Type B pancreatic cell (in vitro differentiated cells): ENCODE measurements at regions not wholly inside any gene's neighbourhood (a gene's known extent, or its start where the extent isn't known, plus 50 kb on each side); places are given as distances from the start of the nearest gene placed in this dataset.

Experiments
- DNase-seq: peaks from one replicate; pipeline ENCODE4 v3.0.0; 2021; ENCODE audit warnings: mixed read lengths; ENCODE audit not compliant: unreplicated experiment; ENCODE audit errors: extremely low spot score
- H3K27ac Mint-ChIP-seq: 2 replicates; pipeline ENCODE4 v1.8.0; 2021; ENCODE audit warnings: mild to moderate bottlenecking, mixed read lengths
- H3K27me3 Mint-ChIP-seq: 2 replicates; pipeline ENCODE4 v1.8.0; 2021; ENCODE audit warnings: mixed read lengths
- H3K36me3 Mint-ChIP-seq: 2 replicates; pipeline ENCODE4 v1.8.0; 2021; ENCODE audit warnings: mixed read lengths
- H3K4me1 Mint-ChIP-seq: one replicate; pipeline ENCODE4 v1.8.0; 2021; ENCODE audit warnings: mixed read lengths; ENCODE audit not compliant: unreplicated experiment
- H3K4me3 Mint-ChIP-seq: 2 replicates; pipeline ENCODE4 v1.8.0; 2021; ENCODE audit warnings: mild to moderate bottlenecking, mixed read lengths
- H3K9me3 Mint-ChIP-seq: 2 replicates; pipeline ENCODE4 v1.8.0; 2021; ENCODE audit warnings: mixed read lengths
- CTCF ChIP-seq: fragments of 200-600 bp; sonication (generic); conservative IDR thresholded peaks from 2 replicates; pipeline ENCODE4 v1.5.0; 2021; ENCODE audit warnings: antibody characterized with exemption, mild to moderate bottlenecking

DNA sequence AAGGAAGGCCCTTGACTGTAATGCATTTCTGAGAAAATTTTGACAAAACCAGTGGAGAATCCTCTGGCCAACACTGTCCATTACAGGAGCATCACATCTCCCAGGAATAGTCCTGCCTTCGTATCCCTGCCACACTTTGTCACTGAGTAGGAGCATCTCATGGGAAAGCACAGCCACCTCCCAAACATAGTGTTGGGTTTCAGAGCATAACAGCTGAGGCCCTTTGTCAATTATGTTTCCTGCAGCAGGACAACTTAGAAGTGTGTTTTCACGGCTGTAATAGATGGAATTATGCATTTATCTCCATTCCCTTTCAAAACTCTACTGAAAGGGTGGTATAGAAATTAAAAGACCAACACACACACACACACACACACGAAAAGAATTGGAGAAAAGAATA is 91.1 kb upstream of the SMAD1 start:
- no peak for DNase-seq
- Mint-ChIP-seq H3K27me3 (no peaks in the 10 kb centered on the region), H3K9me3 (peaks cover 6% of the 10 kb centered on the region), H3K36me3 (no peaks in the 10 kb centered on the region), H3K27ac (no peak overlapping the region), H3K4me1 (no peaks in the 10 kb centered on the region), H3K4me3 (no peak overlapping the region)
- TF ChIP-seq CTCF, result no peak

DNA sequence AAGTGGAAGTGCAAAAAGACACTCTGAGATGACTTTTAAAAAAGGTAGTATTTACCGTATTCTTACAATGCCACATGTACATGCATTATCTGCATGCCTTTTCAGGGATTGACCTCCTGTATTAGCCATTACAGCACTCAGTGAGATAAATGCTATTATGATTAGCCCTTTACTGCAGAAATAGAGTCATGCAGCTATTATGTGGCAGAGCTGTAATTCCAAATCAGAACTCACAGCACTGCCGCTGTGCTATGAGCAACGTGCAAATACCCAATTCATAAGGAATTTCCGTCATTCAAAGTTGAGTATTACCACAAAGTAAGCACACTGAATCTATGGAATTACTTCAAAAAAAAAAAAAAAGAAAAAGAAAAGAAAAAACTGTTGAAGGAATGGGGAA is 92.1 kb upstream of the SMAD1 start:
- H3K36me3 Mint-ChIP-seq, result no peaks in the 10 kb centered on the region
- H3K9me3 Mint-ChIP-seq, result peaks cover 6% of the 10 kb centered on the region
- H3K27me3 Mint-ChIP-seq, result no peaks in the 10 kb centered on the region
- no peak overlapping the region for H3K4me3 Mint-ChIP-seq
- TF ChIP-seq CTCF, result no peak
- H3K27ac Mint-ChIP-seq, result no peak overlapping the region
- DNase-seq, result no peak
- no peaks in the 10 kb centered on the region for H3K4me1 Mint-ChIP-seq

GRCh38 chr4:145388043-145388442 is 93.6 kb upstream of the SMAD1 start:
- Mint-ChIP-seq H3K27ac (no peak overlapping the region), H3K36me3 (no peaks in the 10 kb centered on the region), H3K4me3 (no peak overlapping the region), H3K27me3 (no peaks in the 10 kb centered on the region), H3K9me3 (peaks cover 6% of the 10 kb centered on the region), H3K4me1 (no peaks in the 10 kb centered on the region)
- DNase-seq, result no peak
- no peak for TF ChIP-seq CTCF

GRCh38 chr4:145387079-145387478 is 94.6 kb upstream of the SMAD1 start:
- Mint-ChIP-seq H3K27me3 (no peaks in the 10 kb centered on the region), H3K4me3 (no peak overlapping the region), H3K36me3 (no peaks in the 10 kb centered on the region), H3K27ac (no peak overlapping the region), H3K4me1 (no peaks in the 10 kb centered on the region), H3K9me3 (peaks cover 6% of the 10 kb centered on the region)
- no peak for TF ChIP-seq CTCF
- DNase-seq, result no peak

GRCh38 chr4:145381163-145381562 is 100.5 kb upstream of the SMAD1 start:
- no peaks in the 10 kb centered on the region for H3K9me3 Mint-ChIP-seq
- no peaks in the 10 kb centered on the region for H3K4me1 Mint-ChIP-seq
- no peak overlapping the region for H3K4me3 Mint-ChIP-seq
- no peaks in the 10 kb centered on the region for H3K36me3 Mint-ChIP-seq
- no peaks in the 10 kb centered on the region for H3K27me3 Mint-ChIP-seq
- TF ChIP-seq CTCF, result no peak
- H3K27ac Mint-ChIP-seq, result no peak overlapping the region
- no peak for DNase-seq

- H3K9me3 Mint-ChIP-seq, result no peaks in the 10 kb centered on the region
- no peaks in the 10 kb centered on the region for H3K36me3 Mint-ChIP-seq
- H3K4me1 Mint-ChIP-seq, result no peaks in the 10 kb centered on the region
- no peak overlapping the region for H3K4me3 Mint-ChIP-seq
- no peak for DNase-seq
- H3K27ac Mint-ChIP-seq, result no peak overlapping the region
- no peak for TF ChIP-seq CTCF
- H3K27me3 Mint-ChIP-seq, result no peaks in the 10 kb centered on the region
Measured at GRCh38 chr4:145380123-145380522, 101.5 kb upstream of the SMAD1 start.
